ENCODE measurements at regions not wholly inside any gene's neighbourhood (a gene's known extent, or its start where the extent isn't known, plus 50 kb on each side); places are given as distances from the start of the nearest gene placed in this dataset.
"Not testable (repeated sequence)": the region's sequence is repeated elsewhere in the genome, so short reads cannot be mapped to it uniquely, and the experiment has no call there.

GRCh38 chr15:20192982-20193929 is 348.3 kb downstream of the GOLGA6L6 start:
- DNase-seq (ENCODE audit: low read depth in 2 of 2) = peak in 1 of 2 donors; percentile 13

- DNase-seq (ENCODE audit: low read depth in 2 of 2) = not testable (repeated sequence)
These were observed 350.0 kb downstream of the GOLGA6L6 start for GRCh38 chr15:20191508-20192125.

GRCh38 chr15:20188611-20189010 is 353.0 kb downstream of the GOLGA6L6 start:
- DNase-seq (ENCODE audit: low read depth in 2 of 2) = not testable (repeated sequence)

GRCh38 chr15:20187370-20188355 is 353.9 kb downstream of the GOLGA6L6 start:
- DNase-seq (ENCODE audit: low read depth in 2 of 2) = not testable (repeated sequence)

GRCh38 chr15:20184879-20185278 is 356.7 kb downstream of the GOLGA6L6 start:
- not testable (repeated sequence) for DNase-seq (ENCODE audit: low read depth in 2 of 2)

DNA sequence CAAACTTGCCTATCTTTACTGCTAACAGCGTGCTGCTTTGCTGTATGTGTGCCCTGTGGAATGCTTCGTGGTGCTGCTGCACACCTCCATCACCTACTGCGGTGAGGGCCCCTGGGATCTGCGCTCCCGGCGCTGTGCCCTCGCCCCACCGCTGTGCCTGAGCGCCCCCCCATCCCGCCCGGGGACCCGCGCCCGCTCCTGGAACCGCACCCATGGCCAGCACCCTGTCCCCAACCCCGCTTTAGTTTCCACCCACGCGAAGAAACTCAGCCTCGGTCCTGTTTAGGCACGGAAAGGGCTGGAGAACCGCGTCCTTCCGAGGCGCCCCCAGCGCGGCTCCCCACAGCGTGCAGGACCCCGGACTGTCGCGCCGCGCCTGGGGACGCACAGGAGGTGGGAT is 373.4 kb downstream of the GOLGA6L6 start:
- not testable (repeated sequence) for DNase-seq (ENCODE audit: low read depth in 2 of 2)

- DNase-seq (ENCODE audit: low read depth in 2 of 2) = not testable (repeated sequence)
These were observed 388.1 kb downstream of the GOLGA6L6 start for GRCh38 chr15:20153528-20153927.

- DNase-seq (ENCODE audit: low read depth in 2 of 2) = not testable (repeated sequence)
These were observed 392.9 kb downstream of the GOLGA6L6 start for GRCh38 chr15:20148679-20149078.

DNA sequence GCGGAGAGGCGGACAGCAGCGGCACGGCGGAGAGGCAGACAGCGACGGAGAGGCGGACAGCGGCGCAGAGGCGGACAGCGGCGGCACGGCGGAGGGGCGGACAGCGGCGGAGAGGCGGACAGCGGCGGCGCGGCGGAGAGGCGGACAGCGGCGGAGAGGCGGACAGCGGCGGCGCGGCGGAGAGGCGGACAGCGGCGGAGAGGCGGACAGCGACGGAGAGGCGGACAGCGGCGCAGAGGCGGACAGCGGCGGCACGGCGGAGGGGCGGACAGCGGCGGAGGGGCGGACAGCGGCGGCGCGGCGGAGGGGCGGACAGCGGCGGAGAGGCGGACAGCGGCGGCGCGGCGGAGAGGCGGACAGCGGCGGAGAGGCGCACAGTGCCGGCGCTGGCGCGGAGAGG is 393.6 kb downstream of the GOLGA6L6 start:
- DNase-seq (ENCODE audit: low read depth in 2 of 2) = not testable (repeated sequence)

GRCh38 chr15:20144333-20145036 is 397.1 kb downstream of the GOLGA6L6 start:
- not testable (repeated sequence) for DNase-seq (ENCODE audit: low read depth in 2 of 2)

- DNase-seq (ENCODE audit: low read depth in 2 of 2) = not testable (repeated sequence)
These were observed 398.7 kb downstream of the GOLGA6L6 start for GRCh38 chr15:20142906-20143305.

DNA sequence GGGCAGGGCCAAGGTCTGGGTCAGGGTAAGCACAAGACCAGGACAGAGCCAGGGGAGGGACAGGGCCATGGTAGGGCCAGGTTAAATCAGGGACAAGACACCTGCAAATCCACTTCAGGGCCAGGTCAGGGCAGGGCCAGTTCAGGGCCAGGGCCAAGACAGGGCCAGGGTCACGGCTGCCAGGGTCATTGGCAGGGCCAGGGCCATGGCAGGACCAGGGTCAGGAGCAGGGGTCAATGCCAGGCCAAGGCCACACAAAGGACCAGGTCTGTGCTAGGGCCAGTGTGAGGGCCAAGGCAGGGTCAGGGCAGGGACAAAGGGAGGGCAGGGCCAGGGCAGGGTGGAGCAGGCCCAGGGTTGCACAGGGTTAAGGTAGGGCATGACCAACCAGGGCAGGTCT is 399.2 kb downstream of the GOLGA6L6 start:
- not testable (repeated sequence) for DNase-seq (ENCODE audit: low read depth in 2 of 2)

- not testable (repeated sequence) for DNase-seq (ENCODE audit: low read depth in 2 of 2)
These were observed 416.9 kb downstream of the GOLGA6L6 start for GRCh38 chr15:20124668-20125067.

DNA sequence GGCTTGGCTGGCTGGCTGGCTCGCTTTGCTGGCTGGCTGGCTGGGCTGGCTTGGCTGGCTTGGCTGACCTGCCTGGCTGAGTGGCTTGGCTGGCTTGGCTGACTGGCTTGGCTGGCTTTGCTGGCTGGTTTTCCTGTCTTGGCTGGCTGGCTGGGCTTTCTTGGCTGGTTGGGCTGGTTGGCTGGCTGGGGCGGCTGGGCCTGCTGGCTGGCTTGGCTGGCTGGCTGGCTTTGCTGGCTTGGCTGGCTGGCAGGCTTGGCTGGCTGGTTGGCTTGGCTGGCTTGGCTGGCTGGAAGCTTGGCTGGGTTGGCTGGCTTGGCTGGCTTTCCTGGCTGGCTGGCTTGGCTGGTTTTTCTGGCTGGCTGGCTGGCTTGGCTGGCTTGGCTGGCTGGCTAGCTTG is 435.6 kb downstream of the GOLGA6L6 start:
- DNase-seq (ENCODE audit: low read depth in 2 of 2) = no peak

DNA sequence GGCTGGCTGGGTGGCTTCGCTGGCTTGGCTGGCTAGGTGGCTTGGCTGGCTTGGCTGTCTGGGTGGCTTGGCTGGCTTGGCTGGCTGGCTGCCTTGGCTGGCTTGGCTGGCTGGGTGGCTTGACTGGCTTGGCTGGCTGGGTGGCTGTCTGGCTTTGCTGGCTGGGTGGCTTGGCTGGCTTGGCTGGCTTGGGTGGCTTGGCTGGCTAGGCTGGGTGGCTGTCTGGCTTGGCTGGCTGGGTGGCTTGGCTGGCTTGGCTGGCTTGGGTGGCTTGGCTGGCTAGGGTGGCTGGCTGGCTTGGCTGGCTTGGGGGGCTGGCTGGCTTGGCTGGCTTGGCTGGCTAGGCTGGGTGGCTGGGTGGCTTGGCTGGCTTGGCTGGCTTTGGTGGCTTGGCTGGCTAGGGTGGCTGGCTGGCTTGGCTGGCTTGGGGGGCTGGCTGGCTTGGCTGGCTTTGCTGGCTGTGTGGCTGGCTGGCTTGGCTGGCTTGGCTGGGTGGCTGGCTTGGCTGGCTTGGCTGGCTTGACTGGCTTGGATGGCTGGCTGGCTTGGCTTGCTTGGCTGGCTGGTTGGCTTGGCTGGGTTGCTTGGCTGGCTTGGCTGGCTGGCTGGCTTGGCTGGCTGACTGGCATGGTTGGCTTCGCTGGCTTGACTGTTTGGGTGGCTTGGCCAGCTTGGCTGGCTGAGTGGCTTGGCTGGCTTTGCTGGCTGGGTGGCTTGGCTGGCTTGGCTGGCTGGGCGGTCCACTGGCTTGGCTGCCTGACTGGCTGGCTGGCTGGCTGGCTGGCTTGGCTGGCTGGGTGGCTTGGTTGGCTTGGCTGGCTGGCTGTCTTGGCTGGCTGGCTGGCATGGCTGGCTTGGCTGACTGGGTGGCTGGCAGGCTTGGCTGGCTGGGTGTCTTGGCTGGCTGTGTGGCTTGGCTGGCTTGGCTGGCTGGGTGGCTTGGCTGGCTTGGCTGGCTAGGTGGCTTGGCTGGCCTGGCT is 436.3 kb downstream of the GOLGA6L6 start:
- DNase-seq (ENCODE audit: low read depth in 2 of 2) = not testable (repeated sequence)

- DNase-seq (ENCODE audit: low read depth in 2 of 2) = not testable (repeated sequence)
These were observed 437.0 kb downstream of the GOLGA6L6 start for GRCh38 chr15:20104551-20104950.

GRCh38 chr15:20102862-20103261 is 438.7 kb downstream of the GOLGA6L6 start:
- not testable (repeated sequence) for DNase-seq (ENCODE audit: low read depth in 2 of 2)

- not testable (repeated sequence) for DNase-seq (ENCODE audit: low read depth in 2 of 2)
These were observed 439.4 kb downstream of the GOLGA6L6 start for GRCh38 chr15:20102209-20102608.

DNA sequence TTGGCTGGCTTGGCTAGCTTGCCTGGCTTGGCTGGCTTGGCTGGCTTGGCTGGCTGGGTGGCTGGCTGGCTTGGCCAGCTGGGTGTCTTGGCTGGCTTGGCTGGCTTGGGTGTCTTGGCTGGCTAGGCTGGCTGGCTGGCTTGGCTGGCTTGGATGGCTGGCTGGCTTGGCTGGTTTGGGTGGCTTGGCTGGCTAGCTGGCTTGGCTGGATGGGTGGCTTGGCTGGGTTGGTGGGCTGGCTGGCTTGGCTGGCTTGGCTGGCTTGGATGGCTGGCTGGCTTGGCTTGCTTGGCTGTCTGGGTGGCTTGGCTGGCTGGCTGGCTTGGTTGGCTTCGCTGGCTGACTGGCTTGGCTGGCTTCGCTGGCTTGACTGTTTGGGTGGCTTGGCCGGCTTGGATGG is 440.3 kb downstream of the GOLGA6L6 start:
- not testable (repeated sequence) for DNase-seq (ENCODE audit: low read depth in 2 of 2)

Measured in activated CD8-positive, alpha-beta memory T cell treated with anti-CD3 and anti-CD28 coated beads for 4 hours (primary cell).